NCI-H526 treated with DMSO at 0.1 percent for 48 hours (cell line): ENCODE measurements at regions not wholly inside any gene's neighbourhood (a gene's known extent, or its start where the extent isn't known, plus 50 kb on each side); places are given as distances from the start of the nearest gene placed in this dataset.

Experiments used
- DNase-seq: peaks from one replicate; lab custom pipeline; 2025; lab: John Stamatoyannopoulos, UW

DNA sequence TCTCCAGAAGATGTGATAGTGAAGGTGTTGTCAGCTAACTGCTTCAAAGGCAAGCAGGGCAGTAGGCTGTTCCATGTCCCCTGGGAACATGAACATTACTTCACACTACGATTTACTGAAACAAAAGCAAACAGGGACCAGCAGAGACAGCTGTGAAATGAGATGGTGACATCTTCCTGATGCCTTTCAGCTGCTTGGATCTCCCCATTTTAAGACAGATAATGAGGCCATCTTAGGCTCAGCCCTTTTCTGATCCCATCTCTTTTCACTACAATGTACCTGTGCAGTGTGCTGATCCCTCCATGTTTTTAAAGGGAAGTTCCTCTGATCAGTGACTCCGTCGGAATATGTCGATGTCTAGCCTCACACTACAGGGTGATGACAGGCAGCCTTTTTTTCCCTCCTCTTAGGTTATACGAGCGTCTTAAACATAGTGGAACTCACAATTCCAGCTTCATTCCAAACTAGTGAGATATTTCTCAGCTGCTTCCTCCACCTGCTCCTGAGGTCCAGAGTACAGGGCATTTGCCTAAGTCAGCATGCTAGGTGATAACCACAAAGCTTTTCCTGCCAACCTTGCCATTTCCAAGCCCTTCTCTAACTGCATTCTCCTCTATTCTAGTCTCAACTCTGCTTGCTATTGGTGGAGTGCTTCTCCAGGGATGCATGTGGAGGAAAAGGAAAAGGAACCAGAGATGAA lies 87.6 kb upstream of the EGLN3 start:
- DNase-seq = peak; percentile 89

DNA sequence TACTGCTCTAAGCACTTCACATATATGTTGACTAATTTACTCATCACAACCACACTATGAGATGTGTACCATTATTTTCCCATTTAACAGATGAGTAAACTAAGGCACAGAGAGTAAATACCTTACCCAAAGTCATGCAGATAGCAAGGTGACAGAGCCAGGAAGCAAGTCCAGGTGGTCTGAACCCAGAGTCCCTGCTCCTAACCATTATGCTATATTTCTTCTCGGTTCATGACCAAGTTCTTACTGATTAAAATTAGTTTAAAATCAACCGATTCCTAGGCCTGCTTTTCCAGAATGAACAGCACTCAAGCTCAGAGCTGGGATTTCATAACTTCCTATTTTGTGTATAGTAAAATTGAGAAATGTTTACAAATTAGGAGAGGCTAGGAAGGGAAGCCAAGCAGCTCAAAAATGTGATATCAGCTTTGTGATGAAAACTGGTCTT lies 85.5 kb upstream of the EGLN3 start:
- no peak for DNase-seq

DNA sequence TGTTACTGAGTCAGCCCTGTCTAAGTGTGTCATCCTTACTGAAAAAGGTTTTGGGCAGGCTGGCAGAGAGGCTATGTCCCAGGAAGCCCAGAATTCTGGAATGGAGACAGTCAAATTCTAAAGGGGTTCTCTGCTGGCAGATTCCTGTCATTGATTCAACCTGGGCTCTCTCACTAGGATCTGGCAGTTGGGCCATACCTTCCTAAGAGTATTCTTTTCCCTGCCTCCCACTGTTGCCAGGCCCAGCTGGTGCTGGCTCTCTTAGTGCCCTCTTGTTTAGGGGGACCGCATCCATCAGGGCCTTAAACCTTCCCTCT lies 85.0 kb upstream of the EGLN3 start:
- no peak for DNase-seq

DNA sequence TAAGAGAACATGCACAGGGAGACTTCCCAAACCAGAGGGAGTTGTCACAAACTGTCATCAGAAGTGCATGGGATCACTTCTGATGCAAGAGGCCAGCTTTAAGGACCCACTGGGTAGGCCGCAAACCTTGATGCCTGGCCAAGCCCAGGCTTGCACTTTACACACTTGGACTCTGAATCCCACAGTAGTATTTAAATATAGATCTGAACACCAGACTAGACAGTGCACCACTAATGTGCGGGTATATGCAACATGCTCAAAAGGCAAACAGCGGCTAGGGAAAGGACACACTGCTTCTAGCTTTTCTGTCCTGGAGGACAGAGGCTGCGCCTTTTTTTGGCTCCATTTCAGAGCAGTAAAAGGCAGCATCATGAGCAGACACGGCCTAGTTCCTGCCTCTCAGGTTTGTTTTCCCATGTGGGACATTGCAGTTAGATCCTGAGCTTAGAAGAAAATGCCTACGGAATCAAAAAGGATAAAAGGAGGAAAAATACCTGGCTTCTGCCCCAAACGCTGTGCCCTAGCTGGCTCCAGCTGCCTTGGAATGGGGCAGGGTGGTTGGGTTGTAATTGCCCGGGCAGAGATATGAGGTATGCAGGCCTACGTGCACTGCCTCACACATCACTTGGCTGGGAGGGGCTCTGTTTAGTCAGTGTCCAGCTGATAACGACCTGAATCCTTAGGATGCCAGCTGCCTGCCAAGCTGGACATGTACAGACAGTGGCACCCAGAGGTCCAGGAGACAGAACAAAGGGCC lies 84.5 kb upstream of the EGLN3 start:
- peak; percentile 14 for DNase-seq

DNA sequence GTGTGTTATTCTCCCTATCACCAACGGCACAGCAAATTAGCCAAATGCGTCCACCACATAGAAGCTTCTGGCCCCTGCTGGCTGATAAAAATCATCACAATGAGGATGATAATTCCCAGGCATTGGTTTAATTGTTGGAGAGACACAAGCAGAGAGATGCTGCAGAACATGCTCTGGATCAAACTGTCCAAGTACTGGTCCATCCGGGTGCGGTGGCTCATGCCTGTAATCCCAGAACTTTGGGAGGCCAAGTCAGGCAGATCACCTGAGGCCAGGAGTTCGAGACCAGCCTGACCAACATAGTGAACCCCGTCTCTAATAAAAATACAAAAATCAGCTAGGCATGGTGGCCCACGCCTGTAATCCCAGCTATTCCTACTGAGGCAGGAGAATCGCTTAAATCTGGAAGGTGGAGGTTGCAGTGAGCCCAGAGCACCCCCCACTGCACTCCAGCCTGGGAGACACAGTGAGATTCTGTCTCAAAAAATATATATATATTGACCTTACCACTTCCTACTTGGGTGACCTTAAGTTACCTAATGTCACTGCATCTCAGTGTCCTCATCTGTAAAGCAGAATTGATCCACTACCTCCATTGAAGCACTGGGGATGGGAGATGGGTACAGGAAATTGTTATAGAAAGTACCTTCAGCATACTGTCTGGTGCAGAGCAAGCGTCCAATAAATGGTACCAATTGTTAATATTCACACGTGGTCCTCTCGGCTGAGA lies 83.7 kb upstream of the EGLN3 start:
- DNase-seq = no peak

DNA sequence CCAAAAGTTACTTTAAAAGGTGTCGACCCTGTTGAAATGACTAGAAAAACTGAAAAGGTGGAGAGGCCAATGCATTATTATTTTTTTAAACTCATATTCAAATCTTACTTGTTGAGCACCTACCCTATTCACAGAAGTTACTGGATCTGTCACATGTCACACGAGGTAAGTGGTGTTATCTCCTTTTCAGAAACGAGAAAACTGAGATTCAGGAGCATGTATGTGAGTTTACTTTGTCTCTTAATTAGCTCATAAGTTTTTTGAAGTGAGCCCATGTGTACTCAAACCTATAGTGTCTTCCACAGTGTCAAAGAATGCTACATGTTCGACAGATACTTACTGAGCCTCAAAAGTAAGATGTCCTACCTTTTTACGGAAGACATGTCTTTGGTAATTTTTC lies 81.8 kb upstream of the EGLN3 start:
- DNase-seq = no peak

DNA sequence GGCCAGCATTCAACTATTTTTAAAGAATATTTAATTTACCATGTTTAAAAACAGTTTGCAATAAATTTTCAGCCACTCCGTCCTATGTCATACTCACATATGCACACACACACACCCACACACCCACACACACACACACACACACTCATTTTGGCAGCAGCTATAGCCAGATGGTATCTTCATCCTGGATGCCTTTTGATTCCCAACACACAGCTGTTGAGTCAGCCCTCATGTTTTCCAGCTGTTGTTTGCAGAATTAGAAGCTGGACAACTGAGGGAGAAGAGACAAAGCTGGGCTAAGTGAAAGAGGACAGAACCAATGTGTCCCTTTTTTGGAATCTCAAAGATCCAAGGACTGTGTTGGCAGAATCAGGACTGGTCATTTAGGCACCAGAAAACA lies 80.0 kb upstream of the EGLN3 start:
- DNase-seq = no peak

DNA sequence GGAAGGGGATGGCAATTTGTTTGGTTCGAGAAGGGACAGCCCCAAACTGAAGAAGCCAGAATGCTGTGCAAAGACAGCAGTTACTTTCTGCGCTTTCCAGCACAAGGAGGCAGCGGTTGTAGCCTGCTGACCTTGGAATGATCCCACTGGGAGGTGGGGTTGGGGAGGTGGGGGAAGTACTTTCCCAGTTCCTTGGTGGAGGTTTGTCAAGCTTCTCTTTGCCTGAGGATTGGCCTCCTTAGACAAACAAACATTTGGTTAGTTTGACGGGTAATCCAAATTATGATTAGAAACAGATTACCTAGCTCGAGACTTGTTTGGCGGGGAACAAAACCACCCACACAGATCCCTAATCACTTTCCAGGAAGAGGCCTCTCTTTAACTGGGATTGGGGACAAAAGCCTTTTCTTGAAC lies 79.1 kb upstream of the EGLN3 start:
- DNase-seq = no peak

DNA sequence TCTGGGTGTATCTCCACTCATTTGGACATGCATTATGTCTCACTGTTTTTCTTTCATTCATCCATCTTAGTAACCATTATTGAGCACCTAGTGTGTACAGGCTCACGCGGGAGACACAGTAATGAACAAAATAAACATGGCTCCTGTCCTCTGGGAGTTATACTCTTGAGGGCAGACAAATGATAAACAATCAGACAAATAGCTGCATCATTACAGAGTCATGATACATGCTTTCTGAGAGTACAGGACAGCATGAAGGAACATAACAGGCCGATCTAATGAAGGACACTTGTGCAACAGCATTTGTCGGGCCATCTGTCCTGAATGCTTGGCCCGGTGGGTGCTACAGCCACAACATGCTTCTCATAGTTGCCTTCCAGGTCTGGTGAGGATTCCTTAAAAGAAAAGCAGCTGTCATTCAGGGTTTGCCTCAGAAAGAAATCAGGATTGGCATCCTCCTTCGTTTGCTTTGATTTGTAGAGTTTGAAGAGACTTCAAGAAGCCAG lies 77.2 kb upstream of the EGLN3 start:
- DNase-seq = no peak

DNA sequence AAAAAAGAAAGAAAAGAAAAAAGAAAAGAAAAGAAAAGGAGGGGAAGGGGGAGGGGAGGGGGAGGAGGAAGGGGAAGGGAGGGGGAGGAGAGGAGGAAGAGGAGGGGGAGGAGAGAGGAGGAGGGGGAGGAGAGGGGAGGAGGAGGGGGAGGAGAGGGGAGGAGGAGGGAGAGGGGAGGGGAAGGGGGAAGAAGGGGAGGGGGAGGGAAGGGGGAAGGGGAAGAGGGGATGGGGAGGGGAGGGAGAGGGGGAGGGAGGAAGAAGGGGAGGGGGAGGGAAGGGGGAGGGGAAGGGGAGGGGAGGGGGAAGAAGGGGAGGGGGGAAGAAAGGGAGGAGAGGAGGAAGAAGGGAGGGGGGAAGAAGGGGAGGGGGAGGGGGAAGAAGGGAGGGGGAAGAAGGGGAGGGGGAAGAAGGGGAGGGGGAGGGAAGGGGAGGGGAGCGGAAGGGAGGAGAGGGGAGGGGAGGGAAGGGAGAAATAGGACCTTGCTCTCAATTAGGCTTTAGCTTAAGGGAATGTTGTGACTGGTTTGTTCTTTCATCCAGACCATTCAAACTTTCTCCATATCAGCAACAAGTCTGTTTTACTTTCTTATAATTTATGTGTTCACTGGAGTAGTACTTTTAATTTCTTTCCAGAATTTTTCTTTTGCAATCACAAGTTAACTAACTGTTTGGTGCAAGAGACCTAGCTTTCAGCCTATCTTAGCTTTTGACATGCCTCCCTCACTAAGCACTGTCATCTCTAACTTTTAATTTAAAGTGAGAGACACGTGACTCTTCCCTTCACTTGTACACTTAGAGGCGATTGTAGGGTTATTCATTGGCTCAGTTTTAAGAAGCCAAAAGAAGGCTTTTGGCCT lies 76.5 kb upstream of the EGLN3 start:
- no peak for DNase-seq

DNA sequence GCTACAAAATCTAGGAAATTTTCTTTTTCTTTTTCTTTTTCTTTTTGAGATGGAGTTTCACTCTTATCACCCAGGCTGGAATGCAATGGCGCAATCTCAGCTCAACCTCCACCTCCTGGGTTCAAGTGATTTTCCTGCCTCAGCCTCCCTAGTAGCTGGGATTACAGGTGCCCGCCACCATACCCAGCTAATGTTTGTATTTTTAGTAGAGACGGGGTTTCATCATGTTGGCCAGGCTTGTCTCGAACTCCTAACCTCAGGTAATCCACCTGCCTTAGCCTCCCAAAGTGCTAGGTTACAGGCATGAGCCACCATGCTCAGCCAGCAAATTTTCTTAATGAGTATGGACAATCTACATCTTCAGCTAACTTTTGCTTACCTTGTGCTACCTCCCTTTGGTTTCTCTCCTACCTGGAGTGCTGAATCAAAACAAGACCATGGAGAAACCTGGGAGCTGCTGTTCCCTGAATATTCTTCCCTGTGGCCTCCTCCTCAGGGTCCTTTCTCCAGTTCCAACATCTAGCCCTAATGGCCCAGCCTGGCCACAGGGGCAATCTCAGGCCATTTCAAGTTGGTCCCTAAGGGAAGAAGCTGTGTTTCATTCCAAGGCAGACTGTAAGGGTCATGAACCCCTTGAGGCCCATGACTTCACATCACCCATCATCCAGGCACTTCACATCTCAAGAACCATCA lies 74.6 kb upstream of the EGLN3 start:
- no peak for DNase-seq

DNA sequence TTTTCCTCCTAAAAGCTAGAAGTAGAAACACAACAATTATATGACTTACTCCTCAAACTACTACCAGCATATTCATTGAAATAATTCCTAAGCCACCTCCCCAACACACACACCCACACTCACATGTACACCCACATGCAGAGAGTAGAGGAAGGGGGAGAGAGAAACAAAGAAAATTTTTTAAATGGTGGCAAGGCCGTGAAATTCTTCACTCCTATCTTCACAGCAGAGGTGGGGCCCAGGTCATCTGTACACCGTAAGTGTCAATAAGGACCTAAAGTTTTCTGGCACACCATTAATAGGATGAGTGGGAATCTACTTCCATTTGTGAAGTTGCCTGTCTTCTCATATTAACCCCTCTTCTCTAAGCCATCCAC lies 73.9 kb upstream of the EGLN3 start:
- DNase-seq = peak; percentile 34

DNA sequence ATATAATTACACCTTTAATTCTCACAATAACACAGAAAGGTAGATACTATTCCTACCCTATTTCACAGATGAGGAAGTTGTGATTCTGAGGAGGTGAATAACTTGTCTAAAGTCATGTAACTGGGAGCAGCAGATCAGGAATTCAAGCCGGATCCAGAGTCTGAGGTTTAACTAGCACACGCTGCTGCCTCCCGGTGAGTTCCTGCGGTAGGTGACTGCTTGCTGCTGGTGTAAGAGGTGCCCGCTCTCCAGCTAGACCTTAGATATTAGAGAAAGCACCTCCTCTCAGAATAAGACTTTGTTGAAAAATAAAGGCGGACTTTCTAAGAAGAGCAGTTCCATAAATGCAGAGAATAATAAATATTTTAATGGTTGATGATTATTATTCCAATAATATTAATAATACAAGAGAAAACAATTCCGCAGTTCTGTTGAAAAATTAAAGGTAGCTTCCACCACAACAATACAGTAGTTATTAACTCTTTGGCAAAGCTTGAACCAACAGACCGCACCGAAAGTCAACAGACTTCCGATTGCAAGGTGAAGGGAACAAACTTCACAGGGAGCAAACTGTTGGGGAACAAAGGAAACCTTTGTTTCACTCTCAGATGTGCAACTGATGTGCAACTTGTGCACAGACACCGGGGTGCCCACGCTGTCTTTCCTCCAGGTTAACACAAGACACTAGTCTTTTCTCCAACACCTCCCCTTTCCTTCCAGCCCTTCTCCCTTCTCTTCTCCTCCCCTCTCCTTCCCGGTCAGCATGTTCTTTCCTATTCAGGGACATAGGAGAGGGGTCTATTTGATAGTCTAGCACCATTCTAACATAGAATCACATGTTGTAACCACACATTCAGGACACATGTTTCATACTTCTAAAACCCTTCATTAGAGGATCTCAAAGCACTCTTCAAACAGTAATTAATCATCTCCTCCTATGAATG lies 73.2 kb upstream of the EGLN3 start:
- DNase-seq = peak; percentile 91

DNA sequence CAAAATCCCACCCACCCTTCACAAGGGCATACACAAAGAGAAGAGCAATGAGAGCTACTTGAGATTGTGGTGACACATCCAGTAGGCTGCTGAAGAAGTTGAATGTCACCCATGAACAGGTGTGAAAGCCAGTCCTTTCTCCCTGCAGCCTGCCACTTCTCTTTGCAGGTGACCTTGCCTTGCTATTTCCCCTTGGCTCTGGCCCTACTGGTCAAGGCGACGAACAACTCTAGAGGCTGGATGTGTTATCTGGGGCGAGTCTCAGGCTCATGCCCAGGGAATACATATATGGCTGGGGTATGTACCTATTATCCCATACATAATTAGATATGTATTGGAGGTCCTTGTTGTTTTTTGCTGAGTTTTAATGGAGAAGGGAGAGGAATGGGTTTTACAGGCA lies 70.2 kb upstream of the EGLN3 start:
- no peak for DNase-seq

DNA sequence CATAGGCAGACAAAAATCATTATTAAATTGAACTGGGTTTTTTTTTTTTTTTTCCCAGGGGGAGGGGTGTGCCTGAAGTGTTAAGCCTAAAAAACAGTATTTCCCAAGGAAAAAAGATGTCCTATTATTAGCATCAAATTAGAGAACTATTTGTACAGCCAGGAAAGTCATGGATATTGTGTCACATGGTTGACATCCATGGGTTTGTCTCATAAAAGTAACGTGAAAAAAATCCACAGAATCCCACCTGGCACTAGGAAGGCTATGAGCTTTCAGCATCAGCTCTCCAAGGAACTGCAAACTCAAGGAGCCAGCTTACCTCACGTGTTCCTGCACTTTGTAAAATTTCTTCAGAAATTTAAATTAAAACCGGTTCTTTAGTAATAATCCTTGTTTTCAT lies 69.1 kb upstream of the EGLN3 start:
- no peak for DNase-seq

DNA sequence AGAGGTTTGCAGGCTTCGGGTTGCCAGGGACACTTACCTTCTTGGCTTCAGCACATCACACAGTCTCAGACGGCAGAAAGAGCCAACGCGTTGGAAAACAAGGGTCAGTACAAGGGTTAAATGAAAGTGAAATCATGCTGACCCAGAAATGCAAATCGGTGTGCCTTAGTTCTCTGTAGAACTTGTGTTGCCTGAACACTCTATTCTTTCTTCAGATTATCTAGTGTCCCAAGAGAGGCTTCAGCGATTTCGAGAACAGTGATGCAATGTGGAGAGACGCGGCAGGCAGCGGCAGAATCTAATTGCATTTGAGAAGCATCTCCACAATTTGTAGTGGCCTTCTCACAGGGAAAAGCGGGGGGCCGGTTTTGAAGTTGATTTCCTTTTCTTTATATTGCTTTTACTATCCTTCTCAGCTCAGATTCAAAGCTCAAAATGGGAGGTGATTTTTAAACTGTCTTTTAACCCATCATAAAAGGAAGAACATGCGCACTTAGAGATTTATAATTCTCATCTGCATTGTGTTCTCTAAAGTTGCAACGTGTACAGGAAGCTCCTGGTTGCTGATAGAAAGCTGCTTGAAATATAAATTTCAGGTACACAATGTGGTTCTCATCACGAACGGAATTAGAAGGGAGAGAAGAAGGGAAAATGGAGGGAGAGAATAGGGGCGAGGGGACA lies 67.8 kb upstream of the EGLN3 start:
- DNase-seq = peak; percentile 69

DNA sequence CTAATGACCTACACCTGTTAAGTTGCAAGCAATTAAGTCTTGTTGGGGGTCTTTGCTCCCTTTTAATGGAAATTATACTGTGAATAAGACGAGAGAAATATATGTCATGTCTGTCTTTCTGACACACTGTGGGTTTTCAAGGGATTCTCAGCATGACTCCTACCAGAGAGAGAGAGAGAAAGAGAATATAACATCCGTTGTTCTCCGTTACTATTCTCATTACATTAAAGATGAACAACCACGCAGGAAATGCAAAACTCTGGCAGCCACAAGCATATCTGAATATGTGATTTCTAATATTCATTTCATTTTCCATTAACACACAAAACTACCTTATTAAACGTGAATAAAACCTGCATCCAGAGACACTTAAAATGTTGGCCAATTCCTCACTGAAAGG lies 67.3 kb upstream of the EGLN3 start:
- peak; percentile 43 for DNase-seq

DNA sequence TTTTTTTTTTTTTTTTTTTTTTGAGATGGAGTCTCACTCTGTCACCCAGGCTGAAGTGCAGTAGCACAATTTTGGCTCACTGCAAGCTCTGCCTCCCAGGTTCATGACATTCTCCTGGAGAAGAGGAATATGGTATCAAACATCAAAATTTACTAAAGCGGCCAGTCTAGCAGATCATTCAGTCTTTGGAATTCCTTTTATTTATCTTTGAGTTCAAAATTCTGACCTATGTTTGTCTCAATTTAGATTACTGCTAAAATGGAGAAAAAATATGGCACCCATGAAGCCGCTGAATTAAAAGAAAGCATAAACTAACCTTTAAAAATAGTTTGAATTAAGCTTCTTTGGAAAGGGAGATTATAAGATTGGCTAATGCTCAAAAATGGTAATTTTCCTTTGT lies 64.5 kb upstream of the EGLN3 start:
- DNase-seq = no peak

DNA sequence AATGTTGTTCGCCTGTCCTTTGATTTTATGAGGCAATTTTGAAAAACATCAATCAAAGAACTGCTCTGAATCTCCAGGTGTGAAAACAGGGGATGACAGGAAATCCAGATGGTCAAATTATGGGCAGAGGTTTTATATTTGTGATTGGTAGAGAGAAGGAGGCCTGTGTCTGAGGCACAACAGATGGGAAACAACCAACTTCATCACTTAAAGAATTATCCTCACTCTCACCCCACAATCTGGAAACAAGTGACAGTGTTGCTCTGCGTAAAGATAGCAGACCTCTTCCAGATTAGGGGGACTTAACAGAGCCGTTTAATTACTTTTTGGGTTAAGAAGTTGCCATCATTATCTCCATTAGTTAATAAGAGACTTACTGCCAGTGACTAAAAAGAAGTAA lies 64.1 kb upstream of the EGLN3 start:
- no peak for DNase-seq

DNA sequence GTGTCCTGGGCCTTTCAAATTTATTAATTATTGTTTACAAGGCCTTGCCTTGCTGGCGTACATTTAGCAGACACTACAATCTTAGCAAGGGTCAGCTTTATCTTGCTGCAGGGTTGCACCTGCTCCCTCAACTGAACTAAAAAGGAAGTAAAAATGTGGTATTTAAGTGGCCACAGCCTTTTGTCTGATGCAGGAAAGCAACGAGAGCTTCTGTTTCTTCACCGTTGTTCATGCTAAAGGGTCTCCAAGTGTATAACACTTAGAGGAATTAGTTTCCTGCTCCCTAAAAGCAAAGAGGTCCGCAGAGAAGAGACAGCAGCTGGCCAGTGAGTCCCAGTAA lies 62.8 kb upstream of the EGLN3 start:
- DNase-seq = no peak
